COLO829 (cell line): ENCODE measurements at regions not wholly inside any gene's neighbourhood (a gene's known extent, or its start where the extent isn't known, plus 50 kb on each side); places are given as distances from the start of the nearest gene placed in this dataset.

Source experiments
- DNase-seq: peaks from one replicate; pipeline ENCODE4 v3.0.0; 2012; ENCODE audit warnings: low spot score

GRCh38 chr6:109227646-109228045, 132.3 kb downstream of the CEP57L1 start:
- no peak for DNase-seq

GRCh38 chr6:109226353-109226752, 131.0 kb downstream of the CEP57L1 start:
- no peak for DNase-seq

GRCh38 chr6:109225946-109226345, 130.6 kb downstream of the CEP57L1 start:
- no peak for DNase-seq

GRCh38 chr6:109224994-109225393, 129.7 kb downstream of the CEP57L1 start:
- no peak for DNase-seq

GRCh38 chr6:109224107-109224875, 129.0 kb downstream of the CEP57L1 start:
- no peak for DNase-seq

GRCh38 chr6:109222848-109223247, 127.5 kb downstream of the CEP57L1 start:
- no peak for DNase-seq

GRCh38 chr6:109221543-109222195, 126.4 kb downstream of the CEP57L1 start:
- DNase-seq: no peak
